Spleen (tissue), 11 donors: ENCODE measurements at regions not wholly inside any gene's neighbourhood (a gene's known extent, or its start where the extent isn't known, plus 50 kb on each side); places are given as distances from the start of the nearest gene placed in this dataset.

ENCODE experiments used
- DNase-seq: peaks from one replicate; pipeline ENCODE4 v3.0.0-alpha.2; 2020
- H3K27ac ChIP-seq, 8 donors: fragments of 200-600 bp; sonication (generic) in 7 of 8; 1 replicate in 4 of 8; 2 replicates in 4 of 8; pipeline versions ENCODE4 v1.5.0 to v1.8.0; 2016 to 2021; ENCODE audit warnings: inconsistent platforms in 4 of 8, mild to moderate bottlenecking in 4 of 8, moderate library complexity in 1 of 8
- H3K27me3 ChIP-seq, 7 donors: fragments of 200-600 bp; sonication (generic) in 6 of 7; replicated peaks in 1 of 7; 1 replicate in 4 of 7; 2 replicates in 3 of 7; pipeline versions ENCODE4 v1.5.0 to v1.8.0; 2016 to 2021; ENCODE audit warnings: inconsistent platforms in 3 of 7, mild to moderate bottlenecking in 1 of 7
- H3K36me3 ChIP-seq, 6 donors: fragments of 200-600 bp; sonication (generic) in 5 of 6; 1 replicate in 4 of 6; 2 replicates in 2 of 6; pipeline versions ENCODE4 v1.5.0 to v1.8.0; 2016 to 2021; ENCODE audit warnings: inconsistent platforms in 2 of 6
- H3K4me1 ChIP-seq, 6 donors: fragments of 200-600 bp; sonication (generic) in 5 of 6; 1 replicate in 3 of 6; 2 replicates in 3 of 6; pipeline versions ENCODE4 v1.5.0 to v1.8.0; 2016 to 2021; ENCODE audit warnings: inconsistent platforms in 3 of 6
- H3K4me3 ChIP-seq, 8 donors: fragments of 200-600 bp; sonication (generic) in 7 of 8; 1 replicate in 4 of 8; 2 replicates in 4 of 8; pipeline versions ENCODE4 v1.5.0 to v1.8.0; 2016 to 2021; ENCODE audit warnings: inconsistent platforms in 4 of 8, mild to moderate bottlenecking in 4 of 8, moderate library complexity in 2 of 8
- H3K9me3 ChIP-seq, 8 donors: fragments of 200-600 bp; sonication (generic) in 7 of 8; 1 replicate in 4 of 8; 2 replicates in 4 of 8; pipeline versions ENCODE4 v1.5.0 to v1.8.0; 2016 to 2021; ENCODE audit warnings: inconsistent platforms in 4 of 8
- CTCF ChIP-seq, 11 experiments: fragments of 200-600 bp in 7 of 11; fragments of 450-650 bp in 4 of 11; sonication (generic) in 4 of 11; IDR thresholded peaks in 8 of 11; conservative IDR thresholded peaks in 3 of 11; 1 replicate in 7 of 11; 2 replicates in 4 of 11; pipeline versions ENCODE4 v1.4.0 to v1.8.0; 2016 to 2021; ENCODE audit warnings: antibody characterized with exemption in 11 of 11, inconsistent platforms in 4 of 11, mild to moderate bottlenecking in 1 of 11
- POLR2A ChIP-seq, 3 donors: fragments of 450-650 bp; IDR thresholded peaks; one replicate each; pipeline ENCODE4 v1.5.1; 2017; ENCODE audit warnings: antibody characterized with exemption in 3 of 3, mild to moderate bottlenecking in 1 of 3
- POLR2AphosphoS5 ChIP-seq, 3 donors: sonication (generic); formaldehyde crosslinking; IDR thresholded peaks; one replicate each; pipeline ENCODE4 v1.5.1; 2017; ENCODE audit warnings: antibody characterized with exemption in 3 of 3
- WGBS, 5 donors: extraction: QIAGEN DNeasy Blood & Tissue Kit in 3 of 5; methylation state at CpG; one replicate each; pipeline versions ENCODE4 v1.1.5 to v1.1.7; 2013 to 2018; 5-methylcytosine and 5-hydroxymethylcytosine counted together
- intact Hi-C: fragments of 100-400 bp; cut with DNase I; formaldehyde crosslinking; loops from one replicate; pipeline ENCODE4 v1.15.0; 2023; ENCODE audit warnings: low total_unique reads
- donor health status: healthy with polysubstance abuse.
- donor health status: DM: no; HTN: no; CAD: no; lungs with moderate emphysema.
- donor health status: DM: no; HTN: no; CAD: no.
- donor health status: Bipolar disorder and iron deficiency.
- donor health status: healthy.
- donor health status: DM: no; HTN: no; CAD: no.
- donor health status: DM: yes; HTN: yes; CAD: no.

- no peaks in the 10 kb centered on the region for H3K4me1 ChIP-seq
- no peaks in the 10 kb centered on the region for H3K9me3 ChIP-seq
- no peak overlapping the region for H3K27ac ChIP-seq
- H3K36me3 ChIP-seq = no peaks in the 10 kb centered on the region
- 93 to 100% (median 94%) methylated on average over 1 of the region's 1 CpG for WGBS, 5 donors
- TF ChIP-seq POLR2AphosphoS5 (IDR thresholded peaks at IDR 0.05) = no peak
- TF ChIP-seq CTCF (IDR thresholded peaks at IDR 0.05 in 8 of 11, conservative IDR thresholded peaks at IDR 0.05 in 3 of 11) = no peak
- no peak for TF ChIP-seq POLR2A (IDR thresholded peaks at IDR 0.05)
- H3K4me3 ChIP-seq = no peak overlapping the region
- no peak for DNase-seq
- H3K27me3 ChIP-seq = no peaks in the 10 kb centered on the region
- intact Hi-C loops = no loop called here
These were observed 95.5 kb upstream of the WDR44 start for GRCh38 chrX:118250445-118250844.

DNA sequence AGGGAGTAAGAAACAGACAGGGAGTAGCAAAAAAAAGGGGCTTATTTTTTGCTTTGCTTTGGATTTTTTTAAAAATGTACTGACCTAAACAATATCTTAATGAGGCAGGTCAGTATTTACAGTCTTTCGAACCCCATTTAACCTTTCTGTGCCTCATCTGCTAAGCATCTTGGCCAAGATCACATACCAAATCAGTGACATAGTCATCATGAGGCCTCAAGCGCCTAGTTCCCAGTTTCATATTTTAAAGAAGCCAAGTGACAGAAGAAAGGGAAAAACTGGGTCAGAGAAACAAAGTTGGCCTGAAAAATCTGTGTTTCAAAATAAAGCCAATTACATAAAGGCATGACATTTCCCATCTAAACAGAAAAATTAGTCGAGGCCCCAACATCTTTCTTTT lies 94.6 kb upstream of the WDR44 start:
- TF ChIP-seq POLR2AphosphoS5 (IDR thresholded peaks at IDR 0.05) (no peak), POLR2A (IDR thresholded peaks at IDR 0.05) (no peak), CTCF (IDR thresholded peaks at IDR 0.05 in 8 of 11, conservative IDR thresholded peaks at IDR 0.05 in 3 of 11) (no peak)
- Histone ChIP-seq H3K27ac (no peak overlapping the region), H3K9me3 (no peaks in the 10 kb centered on the region), H3K4me3 (no peak overlapping the region), H3K4me1 (no peaks in the 10 kb centered on the region), H3K27me3 (no peaks in the 10 kb centered on the region), H3K36me3 (no peaks in the 10 kb centered on the region)
- no peak for DNase-seq
- intact Hi-C loops = no loop called here
- 59 to 84% (median 76%) methylated on average over 3 of the region's 3 CpGs for WGBS, 5 donors

GRCh38 chrX:118252967-118253366 lies 92.9 kb upstream of the WDR44 start:
- H3K36me3 ChIP-seq = no peaks in the 10 kb centered on the region
- H3K9me3 ChIP-seq = no peaks in the 10 kb centered on the region
- 84 to 100% (median 91%) methylated on average over 1 to 2 of the region's 2 CpGs for WGBS, 5 donors
- intact Hi-C loops = no loop called here
- H3K4me1 ChIP-seq = no peaks in the 10 kb centered on the region
- no peak for TF ChIP-seq POLR2A (IDR thresholded peaks at IDR 0.05)
- no peak for TF ChIP-seq CTCF (IDR thresholded peaks at IDR 0.05 in 8 of 11, conservative IDR thresholded peaks at IDR 0.05 in 3 of 11)
- TF ChIP-seq POLR2AphosphoS5 (IDR thresholded peaks at IDR 0.05) = no peak
- no peak overlapping the region for H3K4me3 ChIP-seq
- no peak overlapping the region for H3K27ac ChIP-seq
- no peak for DNase-seq
- no peaks in the 10 kb centered on the region for H3K27me3 ChIP-seq

- WGBS, 5 donors = 0% methylated on average over 2 of the region's 2 CpGs
- H3K4me1 ChIP-seq = no peaks in the 10 kb centered on the region
- no peak overlapping the region for H3K4me3 ChIP-seq
- no peaks in the 10 kb centered on the region for H3K9me3 ChIP-seq
- H3K36me3 ChIP-seq = no peaks in the 10 kb centered on the region
- intact Hi-C loops = no loop called here
- H3K27me3 ChIP-seq = no peaks in the 10 kb centered on the region
- no peak for DNase-seq
- TF ChIP-seq POLR2AphosphoS5 (IDR thresholded peaks at IDR 0.05) (no peak), CTCF (IDR thresholded peaks at IDR 0.05 in 8 of 11, conservative IDR thresholded peaks at IDR 0.05 in 3 of 11) (peak; percentile 17 to 67 (median 54)), POLR2A (IDR thresholded peaks at IDR 0.05) (no peak)
- H3K27ac ChIP-seq = no peak overlapping the region
These were observed 91.3 kb upstream of the WDR44 start for GRCh38 chrX:118254611-118255010.
